ENCODE measurements at regions not wholly inside any gene's neighbourhood (a gene's known extent, or its start where the extent isn't known, plus 50 kb on each side); places are given as distances from the start of the nearest gene placed in this dataset.

DNA sequence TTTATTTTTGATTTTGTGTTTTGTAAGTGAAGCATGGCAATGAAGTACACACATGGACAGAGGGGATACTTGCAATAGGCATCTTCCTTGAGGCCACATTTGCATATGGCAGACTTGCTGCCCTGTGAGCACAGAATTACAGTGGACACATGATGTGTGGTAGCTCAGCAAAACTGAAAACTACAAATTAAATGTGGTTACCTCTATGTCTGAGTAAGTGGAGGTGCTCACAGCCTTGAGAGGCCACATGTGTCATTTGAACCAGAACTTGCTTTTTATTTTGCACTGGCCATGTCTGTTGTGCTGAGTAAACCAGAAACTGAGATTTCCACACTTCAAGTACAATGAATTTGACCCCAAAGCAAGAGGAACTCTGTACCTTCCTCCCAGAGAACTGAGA, 998.5 kb upstream of the NXPH2 start:
- H4K20me1 ChIP-seq (ENCODE audit: insufficient read depth) = no peaks in the 10 kb centered on the region
- H3K27ac ChIP-seq (ENCODE audit: low read length) = no peak overlapping the region

GRCh38 chr2:139773720-139774277, 993.6 kb upstream of the NXPH2 start:
- Histone ChIP-seq H3K9ac (ENCODE audit: low read length) (no peak overlapping the region), H3K9me3 (ENCODE audit: low read length) (no peaks in the 10 kb centered on the region), H3K4me3 (ENCODE audit: low read length) (no peak overlapping the region), H2AFZ (ENCODE audit: low read depth, low read length) (no peak overlapping the region), H3K27ac (ENCODE audit: low read length) (no peak overlapping the region), H4K20me1 (ENCODE audit: insufficient read depth) (no peaks in the 10 kb centered on the region), H3K27me3 (ENCODE audit: insufficient read depth, low read depth, low read length) (no peaks in the 10 kb centered on the region), H3K36me3 (ENCODE audit: insufficient read depth, low read length) (no peaks in the 10 kb centered on the region), H3K9me2 (ENCODE audit: insufficient read depth, low read length) (no peaks in the 10 kb centered on the region), H3F3A (ENCODE audit: insufficient read depth, low read length, poor library complexity, severe bottlenecking) (no peaks in the 10 kb centered on the region), H3K79me2 (replicated peaks; ENCODE audit: insufficient read depth, low read length) (no peaks in the 10 kb centered on the region), H3K4me2 (ENCODE audit: low read length) (no peak overlapping the region)
- no peak for TF ChIP-seq MXI1 (conservative IDR thresholded peaks at IDR 0.05; ENCODE audit: poor library complexity, severe bottlenecking)

More for the DNA sequence above, 998.5 kb upstream of the NXPH2 start:
- Histone ChIP-seq H3K9me2 (ENCODE audit: insufficient read depth, low read length) (no peaks in the 10 kb centered on the region), H3K4me2 (ENCODE audit: low read length) (no peak overlapping the region), H3K79me2 (replicated peaks; ENCODE audit: insufficient read depth, low read length) (no peaks in the 10 kb centered on the region), H2AFZ (ENCODE audit: low read depth, low read length) (no peak overlapping the region), H3F3A (ENCODE audit: insufficient read depth, low read length, poor library complexity, severe bottlenecking) (no peaks in the 10 kb centered on the region), H3K36me3 (ENCODE audit: insufficient read depth, low read length) (no peaks in the 10 kb centered on the region), H3K9ac (ENCODE audit: low read length) (no peak overlapping the region), H3K27me3 (ENCODE audit: insufficient read depth, low read depth, low read length) (no peaks in the 10 kb centered on the region), H3K4me3 (ENCODE audit: low read length) (no peak overlapping the region), H3K9me3 (ENCODE audit: low read length) (no peaks in the 10 kb centered on the region)
- no peak for TF ChIP-seq CTCF (IDR thresholded peaks at IDR 0.05; ENCODE audit: poor library complexity, severe bottlenecking)

GRCh38 chr2:139769633-139770032, 989.4 kb upstream of the NXPH2 start:
- TF ChIP-seq RAD21 (conservative IDR thresholded peaks at IDR 0.05) (no peak), TAF1 (IDR thresholded peaks at IDR 0.05; ENCODE audit: low read depth) (no peak), SMC3 (conservative IDR thresholded peaks at IDR 0.05; ENCODE audit: poor library complexity) (no peak), EP300 (conservative IDR thresholded peaks at IDR 0.05; ENCODE audit: poor library complexity, severe bottlenecking) (no peak), MXI1 (conservative IDR thresholded peaks at IDR 0.05; ENCODE audit: poor library complexity, severe bottlenecking) (no peak), CTCF (IDR thresholded peaks at IDR 0.05; ENCODE audit: poor library complexity, severe bottlenecking) (no peak), POLR2AphosphoS5 (IDR thresholded peaks at IDR 0.05) (no peak), EZH2 (IDR thresholded peaks at IDR 0.05; ENCODE audit: borderline replicate concordance, insufficient read depth, low read length, poor library complexity, severe bottlenecking) (no peak)
- TF ChIP-seq, protein P1, sequence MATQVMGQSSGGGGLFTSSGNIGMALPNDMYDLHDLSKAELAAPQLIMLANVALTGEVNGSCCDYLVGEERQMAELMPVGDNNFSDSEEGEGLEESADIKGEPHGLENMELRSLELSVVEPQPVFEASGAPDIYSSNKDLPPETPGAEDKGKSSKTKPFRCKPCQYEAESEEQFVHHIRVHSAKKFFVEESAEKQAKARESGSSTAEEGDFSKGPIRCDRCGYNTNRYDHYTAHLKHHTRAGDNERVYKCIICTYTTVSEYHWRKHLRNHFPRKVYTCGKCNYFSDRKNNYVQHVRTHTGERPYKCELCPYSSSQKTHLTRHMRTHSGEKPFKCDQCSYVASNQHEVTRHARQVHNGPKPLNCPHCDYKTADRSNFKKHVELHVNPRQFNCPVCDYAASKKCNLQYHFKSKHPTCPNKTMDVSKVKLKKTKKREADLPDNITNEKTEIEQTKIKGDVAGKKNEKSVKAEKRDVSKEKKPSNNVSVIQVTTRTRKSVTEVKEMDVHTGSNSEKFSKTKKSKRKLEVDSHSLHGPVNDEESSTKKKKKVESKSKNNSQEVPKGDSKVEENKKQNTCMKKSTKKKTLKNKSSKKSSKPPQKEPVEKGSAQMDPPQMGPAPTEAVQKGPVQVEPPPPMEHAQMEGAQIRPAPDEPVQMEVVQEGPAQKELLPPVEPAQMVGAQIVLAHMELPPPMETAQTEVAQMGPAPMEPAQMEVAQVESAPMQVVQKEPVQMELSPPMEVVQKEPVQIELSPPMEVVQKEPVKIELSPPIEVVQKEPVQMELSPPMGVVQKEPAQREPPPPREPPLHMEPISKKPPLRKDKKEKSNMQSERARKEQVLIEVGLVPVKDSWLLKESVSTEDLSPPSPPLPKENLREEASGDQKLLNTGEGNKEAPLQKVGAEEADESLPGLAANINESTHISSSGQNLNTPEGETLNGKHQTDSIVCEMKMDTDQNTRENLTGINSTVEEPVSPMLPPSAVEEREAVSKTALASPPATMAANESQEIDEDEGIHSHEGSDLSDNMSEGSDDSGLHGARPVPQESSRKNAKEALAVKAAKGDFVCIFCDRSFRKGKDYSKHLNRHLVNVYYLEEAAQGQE (IDR thresholded peaks at IDR 0.05; ENCODE audit: borderline replicate concordance) = no peak
- no peaks in the 10 kb centered on the region for H3K79me2 ChIP-seq (replicated peaks; ENCODE audit: insufficient read depth, low read length)
- no peaks in the 10 kb centered on the region for H3K9me2 ChIP-seq (ENCODE audit: insufficient read depth, low read length)
- no peaks in the 10 kb centered on the region for H4K20me1 ChIP-seq (ENCODE audit: insufficient read depth)
- no peaks in the 10 kb centered on the region for H3K27me3 ChIP-seq (ENCODE audit: insufficient read depth, low read depth, low read length)
- no peaks in the 10 kb centered on the region for H3F3A ChIP-seq (ENCODE audit: insufficient read depth, low read length, poor library complexity, severe bottlenecking)
- no peaks in the 10 kb centered on the region for H3K36me3 ChIP-seq (ENCODE audit: insufficient read depth, low read length)
- no peak overlapping the region for H2AFZ ChIP-seq (ENCODE audit: low read depth, low read length)
- no peak overlapping the region for H3K4me3 ChIP-seq (ENCODE audit: low read length)
- no peak overlapping the region for H3K4me2 ChIP-seq (ENCODE audit: low read length)
- no peak overlapping the region for H3K27ac ChIP-seq (ENCODE audit: low read length)
- H3K9ac ChIP-seq (ENCODE audit: low read length) = no peak overlapping the region
- no peaks in the 10 kb centered on the region for H3K9me3 ChIP-seq (ENCODE audit: low read length)
